HG02763 (cell line): ENCODE measurements at regions not wholly inside any gene's neighbourhood (a gene's known extent, or its start where the extent isn't known, plus 50 kb on each side); places are given as distances from the start of the nearest gene placed in this dataset.
"Not testable (repeated sequence)": the region's sequence is repeated elsewhere in the genome, so short reads cannot be mapped to it uniquely, and the experiment has no call there.

Experiments used
- ATAC-seq: cut with Tn5 transposase; IDR thresholded peaks from one replicate; pipeline ENCODE4 v1.9.1; 2021; ENCODE audit warnings: mild to moderate bottlenecking, moderate library complexity; ENCODE audit not compliant: unreplicated experiment

DNA sequence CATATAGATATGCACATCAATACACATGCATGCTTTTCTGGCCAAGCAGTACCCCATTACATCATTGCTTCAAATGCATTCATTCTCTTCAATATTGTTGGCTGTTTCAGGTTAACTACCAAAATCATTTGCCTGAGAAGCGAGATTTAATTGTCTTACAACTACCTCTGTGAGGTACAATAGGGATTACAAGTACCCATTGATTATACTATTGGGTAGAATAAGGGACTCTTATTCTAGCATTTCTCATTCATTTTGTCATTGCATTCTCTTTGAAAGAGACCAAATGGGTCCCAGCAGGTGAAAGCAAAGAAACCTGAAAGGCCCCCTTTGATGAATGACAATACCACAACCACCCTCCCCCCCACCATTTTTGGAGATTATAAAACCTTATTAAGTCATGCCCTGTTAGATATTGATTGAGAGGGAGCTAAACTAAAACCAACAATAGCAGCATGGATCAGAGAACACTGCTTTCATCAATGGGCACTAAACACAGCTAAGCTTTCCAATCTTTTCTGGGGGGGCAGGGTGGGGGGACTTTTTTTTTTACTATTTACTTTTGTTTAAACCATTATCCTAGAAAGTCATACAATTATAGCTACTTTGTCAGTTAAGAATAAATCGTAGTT lies 375.0 kb upstream of the CCNH start:
- no peak for ATAC-seq

DNA sequence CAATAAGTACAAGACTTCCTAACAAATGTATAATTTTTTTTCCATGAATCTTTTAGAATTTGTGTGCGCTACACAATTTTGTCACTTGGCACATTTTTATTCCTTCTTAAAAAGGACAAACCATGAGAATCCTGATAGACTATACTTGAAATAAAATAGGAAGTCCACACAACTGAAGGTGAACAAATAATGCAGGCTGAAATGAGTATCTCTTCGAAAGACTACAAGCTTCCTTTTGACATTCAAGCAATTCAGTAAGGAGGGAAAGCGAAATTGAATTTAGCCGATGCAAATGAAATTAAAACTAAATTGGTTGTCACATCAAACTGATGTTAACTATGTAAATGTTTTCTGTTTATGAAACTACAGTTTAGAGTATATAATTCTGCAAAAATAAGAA lies 374.4 kb upstream of the CCNH start:
- ATAC-seq = no peak

DNA sequence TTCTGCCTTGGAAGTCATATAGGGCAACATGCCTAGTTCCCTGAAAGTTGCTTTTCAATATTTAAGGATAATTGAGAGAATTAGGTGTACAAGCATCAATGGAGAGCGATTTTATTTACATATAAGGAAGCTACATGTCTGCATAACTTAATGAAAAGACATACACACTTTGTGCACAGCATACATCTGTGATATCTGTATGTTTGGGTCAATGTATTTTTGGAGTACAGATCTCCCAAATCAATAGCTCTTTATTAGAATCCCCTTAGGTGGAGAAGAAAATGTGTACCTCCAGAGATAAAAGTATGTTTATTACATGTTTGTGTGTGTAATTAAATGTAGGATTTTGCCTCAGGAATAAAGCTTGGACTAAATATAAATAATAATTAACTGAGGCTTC lies 373.7 kb upstream of the CCNH start:
- ATAC-seq = no peak

DNA sequence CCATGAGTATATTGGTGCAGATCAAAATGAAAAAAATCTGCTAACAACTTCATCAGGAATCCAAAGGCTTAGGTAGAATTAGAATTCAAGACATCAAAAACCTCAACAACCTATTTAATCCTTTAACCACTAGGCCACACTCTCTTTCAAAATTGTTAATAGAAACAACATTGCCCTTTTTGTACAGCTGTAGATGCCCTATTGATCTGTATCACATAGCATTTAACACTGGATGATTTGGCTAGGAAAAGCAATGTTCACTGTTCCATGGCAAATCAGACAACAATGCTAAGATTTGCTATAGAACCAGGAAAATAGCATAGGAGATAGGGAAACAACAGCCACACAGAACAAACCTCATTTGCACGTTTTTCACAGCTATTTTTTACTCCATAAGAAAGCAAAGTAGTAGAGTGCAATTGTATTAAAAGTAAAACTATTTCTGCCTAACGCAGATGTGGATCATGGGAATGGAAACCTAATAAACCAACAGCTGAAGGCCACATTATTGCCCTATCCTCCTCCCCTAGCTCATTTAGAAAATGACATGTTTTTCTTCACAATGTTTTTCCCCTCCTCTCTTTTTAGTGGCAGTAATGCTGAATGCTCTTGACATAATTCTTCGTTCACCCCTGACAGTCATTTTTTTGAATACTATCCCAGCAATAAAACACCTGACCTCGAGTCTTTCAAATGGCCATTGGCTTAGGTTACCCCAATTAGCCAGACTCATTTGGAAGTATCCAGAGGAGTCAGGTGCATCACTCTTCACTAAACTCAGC lies 373.0 kb upstream of the CCNH start:
- ATAC-seq = no peak

DNA sequence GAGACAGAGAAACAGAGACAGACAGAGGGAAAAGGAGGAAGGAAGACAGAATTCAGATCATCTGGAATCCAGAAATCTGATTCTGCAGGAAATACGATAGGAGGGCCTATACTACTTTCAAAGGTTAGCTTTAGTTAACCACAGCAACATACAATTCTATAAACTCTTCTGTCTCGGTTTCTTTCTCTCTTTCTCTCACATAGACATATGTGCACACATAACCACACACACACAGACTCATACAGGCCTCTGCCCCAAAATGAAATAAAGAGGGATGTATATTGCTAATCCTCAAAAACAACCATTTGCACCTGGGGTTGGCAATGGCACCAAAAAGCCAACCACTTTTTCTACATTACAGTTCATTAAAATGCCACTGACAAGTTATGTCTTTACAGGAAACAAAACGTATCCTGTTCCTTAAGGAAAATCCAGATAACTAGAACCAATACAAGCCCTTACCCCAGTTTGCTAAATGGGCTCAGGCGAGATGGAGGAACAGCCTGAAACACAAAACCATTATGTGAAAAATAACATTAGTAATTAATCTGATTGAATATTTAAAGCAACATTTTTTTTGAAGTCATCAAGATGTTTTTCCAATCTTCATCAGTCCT lies 372.3 kb upstream of the CCNH start:
- ATAC-seq = no peak

DNA sequence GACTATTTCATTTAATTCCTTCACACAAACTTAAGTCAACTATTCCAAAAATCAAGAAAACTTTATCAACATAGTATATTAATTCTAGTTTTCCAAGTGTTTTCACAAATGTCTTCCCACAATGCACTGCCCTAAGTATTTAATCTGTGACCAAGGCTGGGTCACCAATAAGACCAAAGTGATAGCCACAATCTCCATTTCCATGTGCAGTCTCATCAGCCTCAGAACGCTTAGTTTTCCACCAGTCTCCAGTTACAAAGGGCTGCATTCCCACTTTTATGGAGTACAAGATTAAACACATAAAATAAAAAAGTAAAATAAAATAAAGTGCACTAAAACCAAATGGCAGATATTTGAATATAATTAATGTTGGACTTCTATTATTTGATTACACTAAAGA lies 371.6 kb upstream of the CCNH start:
- ATAC-seq = no peak

DNA sequence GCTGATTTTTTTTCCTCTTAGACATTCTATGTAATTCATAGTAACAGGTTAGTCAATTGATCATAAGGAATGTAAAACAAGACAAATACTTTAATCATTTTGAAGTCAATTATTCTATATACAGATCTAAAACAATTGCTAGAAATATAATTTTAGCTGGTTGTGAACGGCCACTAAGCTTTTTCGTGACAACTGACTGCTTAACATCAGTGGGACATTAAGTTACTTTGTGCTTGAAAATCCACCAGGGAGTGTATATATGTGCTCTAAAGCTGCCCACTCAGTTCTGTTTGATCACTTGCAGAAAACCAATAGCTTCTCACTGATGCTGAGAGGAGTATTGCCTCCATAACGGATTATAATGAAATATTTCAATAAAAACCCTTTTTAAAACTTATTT lies 370.2 kb upstream of the CCNH start:
- no peak for ATAC-seq

DNA sequence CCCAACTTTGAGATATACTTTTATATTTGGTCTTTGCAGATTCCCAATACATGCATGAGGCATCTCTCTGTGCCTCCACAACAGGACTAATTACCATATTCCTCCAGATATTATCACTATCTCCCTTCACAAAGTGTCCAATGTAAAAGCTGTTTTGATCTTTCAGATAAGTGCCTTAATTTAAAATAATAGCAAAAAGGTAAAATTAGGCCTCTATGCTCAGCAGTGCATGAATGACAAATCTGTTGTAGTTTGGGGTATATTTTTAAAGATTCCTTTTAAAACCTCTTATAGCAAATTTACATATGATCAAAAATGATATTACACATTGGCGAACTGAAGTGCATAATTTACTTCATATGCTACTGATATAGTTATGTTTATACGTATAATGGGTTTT lies 369.2 kb upstream of the CCNH start:
- no peak for ATAC-seq

DNA sequence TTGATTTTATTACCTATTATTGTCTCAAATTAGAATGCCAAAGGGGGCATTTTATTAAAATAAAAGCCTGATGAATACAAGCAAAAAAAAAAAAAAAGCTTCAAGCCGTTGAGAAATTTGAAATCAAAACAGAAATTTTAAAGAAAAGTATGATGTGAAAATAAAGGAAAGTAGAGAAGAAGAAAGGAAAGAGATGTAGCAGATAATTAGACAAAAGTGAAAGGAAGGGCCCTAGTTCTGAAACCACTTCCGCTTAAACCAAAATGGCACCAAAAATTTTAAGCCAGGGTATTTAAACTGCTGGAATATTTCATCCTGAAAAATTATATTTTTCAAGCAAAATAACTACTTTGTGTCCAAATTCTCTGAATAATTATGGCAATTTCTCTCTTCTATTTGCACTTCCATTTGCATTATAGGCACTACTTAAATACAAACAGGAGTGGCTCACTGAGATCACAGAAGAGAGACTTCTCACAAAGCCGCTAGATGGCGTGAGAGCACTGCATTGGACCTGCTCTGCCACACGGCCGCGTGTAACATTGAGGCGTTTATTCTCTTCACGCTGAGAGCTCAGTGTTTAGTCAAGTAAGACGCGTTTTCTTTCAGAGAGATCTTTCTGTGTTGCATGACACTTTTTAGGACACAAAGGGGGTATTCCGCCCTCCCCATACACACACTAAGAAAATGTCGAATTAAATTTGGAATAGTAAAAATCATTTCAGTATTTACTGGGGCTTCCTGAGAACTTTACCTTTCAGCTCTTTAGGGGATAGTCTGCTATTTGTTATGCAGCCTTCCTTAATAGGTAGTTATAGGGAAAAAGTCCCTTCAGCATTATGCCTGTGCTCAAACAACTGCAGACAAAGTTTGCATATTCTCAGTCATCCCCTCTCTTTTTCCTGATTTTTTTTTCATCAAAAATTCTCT lies 368.4 kb upstream of the CCNH start:
- peak; percentile 100 for ATAC-seq

DNA sequence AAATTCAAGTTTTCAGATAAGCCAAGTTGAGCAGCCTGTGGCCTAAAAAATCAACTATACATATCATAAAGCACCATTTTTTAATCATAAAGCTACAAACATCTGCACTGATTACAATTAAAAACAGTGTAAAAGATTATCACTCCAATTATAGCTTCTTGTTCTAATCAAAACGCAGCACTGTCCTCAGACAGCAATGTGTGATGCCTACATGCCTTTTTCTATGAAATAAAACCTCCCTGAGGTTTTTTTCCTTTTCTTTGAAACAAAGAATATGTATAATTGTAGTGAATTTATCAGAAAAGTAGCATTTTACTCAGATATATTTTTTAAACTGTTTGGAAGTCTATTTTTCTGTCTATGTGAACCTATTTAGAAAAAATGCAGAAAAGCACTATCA lies 366.1 kb upstream of the CCNH start:
- no peak for ATAC-seq

DNA sequence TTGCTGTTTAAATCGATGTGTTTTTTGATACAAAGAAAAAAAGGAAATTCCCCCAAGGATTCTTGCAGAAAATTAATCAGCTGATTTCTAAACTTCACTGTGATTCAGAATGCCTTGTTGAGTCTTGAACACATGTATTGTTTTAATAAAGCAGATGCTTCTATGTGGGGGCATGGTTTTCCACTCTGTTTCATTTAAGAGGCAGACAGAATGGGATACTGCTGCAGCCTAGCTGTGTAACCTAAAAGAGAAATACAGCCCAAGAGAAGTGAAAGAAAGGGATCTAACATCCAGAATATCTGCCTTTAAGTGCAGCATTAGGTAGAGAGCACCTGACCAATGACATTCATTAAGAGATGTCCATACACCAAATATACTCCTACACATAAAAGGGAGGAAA lies 365.1 kb upstream of the CCNH start:
- no peak for ATAC-seq

DNA sequence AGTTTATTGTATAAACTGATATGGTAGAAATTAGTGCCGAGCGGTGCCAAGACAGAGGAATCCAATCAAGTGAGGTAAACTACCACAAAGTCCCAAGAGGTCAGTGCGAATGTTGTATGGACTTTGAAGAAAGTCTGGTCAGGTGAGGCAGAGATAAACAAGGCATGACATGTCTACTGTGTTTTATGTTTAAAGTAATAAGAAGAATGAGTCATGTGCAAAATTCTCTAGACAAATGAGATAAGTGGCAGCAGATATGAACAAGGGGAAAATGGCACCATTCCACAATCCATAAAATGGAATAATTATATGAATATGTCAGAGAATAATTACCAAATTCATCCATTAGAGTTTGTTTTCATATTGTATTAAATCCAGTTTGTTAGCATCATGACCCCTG lies 364.1 kb upstream of the CCNH start:
- ATAC-seq = no peak

DNA sequence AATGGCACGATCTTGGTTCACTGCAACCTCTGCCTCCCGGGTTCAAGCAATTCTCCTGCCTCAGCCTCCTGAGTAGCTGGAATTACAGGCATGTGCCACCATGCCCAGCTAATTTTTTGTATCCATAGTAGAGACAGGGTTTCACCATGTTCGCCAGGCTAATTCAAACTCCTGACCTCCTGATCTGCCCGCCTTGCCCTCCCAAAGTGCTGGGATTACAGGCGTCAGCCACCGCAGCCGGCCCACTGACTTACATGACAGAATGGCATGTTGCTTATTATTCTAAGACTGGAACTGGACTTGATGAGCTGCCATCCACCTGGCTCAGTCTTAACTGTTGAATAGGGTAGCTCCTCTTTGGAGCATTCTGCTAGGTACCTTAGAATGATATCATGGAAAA lies 363.6 kb upstream of the CCNH start:
- not testable (repeated sequence) for ATAC-seq

DNA sequence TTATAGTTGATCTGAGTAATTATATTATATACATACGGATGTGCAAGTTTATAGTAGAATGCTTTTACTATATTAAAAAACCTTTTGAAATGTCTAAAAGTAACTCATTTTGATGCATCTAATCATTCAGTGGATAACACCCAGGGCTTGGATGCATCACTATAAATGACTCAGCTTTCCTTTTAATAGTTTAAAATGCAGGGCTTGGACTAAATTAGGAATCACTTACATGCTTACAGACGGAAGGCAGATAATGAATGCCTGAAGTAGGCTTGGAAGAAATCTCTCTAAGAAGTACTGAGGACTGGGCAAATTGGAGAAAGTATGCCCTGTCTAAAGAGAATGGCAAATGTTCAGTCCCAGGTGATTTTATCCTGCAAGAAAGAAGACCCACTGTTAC lies 362.5 kb upstream of the CCNH start:
- no peak for ATAC-seq

DNA sequence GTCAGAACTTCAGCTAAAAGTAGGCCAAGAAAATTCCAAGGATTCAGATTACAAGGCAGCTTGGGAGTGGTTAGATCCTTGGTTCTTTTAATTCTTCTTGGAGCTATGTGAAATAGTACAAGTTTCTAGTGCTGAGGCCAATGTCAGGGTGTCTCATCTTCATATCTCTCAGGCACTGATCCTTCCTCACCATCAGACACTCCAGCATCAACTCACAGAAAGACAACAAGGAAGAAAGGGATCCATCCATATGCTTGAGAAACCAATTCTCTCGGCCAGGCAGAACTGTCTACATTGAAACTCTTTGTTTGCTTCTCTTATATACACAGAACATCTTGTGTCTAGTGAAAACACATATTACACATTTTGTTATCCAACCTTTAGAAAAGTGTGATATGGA lies 362.1 kb upstream of the CCNH start:
- ATAC-seq = no peak

DNA sequence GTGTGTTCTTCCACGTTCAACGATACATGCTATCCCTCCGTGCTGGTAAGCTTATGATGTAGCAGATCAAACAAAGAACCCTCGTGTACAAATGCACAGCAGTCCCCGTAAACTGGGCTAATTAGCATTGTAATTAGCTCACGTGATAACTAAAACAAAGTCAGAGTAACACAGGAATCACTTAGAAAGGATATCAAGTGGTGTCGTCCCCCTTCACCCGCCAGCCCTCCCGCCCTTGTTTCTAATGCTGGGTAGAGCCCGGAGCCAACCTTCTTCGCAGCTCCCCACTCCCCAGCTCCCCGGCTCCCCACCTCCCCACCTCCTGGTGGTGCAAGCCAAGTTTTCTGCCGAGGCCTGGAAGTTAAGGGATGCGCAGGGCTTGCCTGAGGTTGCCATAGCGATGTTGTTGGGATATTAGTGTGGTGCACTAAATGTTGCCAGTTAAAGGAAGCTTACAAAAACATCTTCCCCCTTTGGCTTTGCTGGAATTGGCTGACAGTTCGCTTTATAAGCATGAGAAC lies 357.9 kb upstream of the CCNH start:
- no peak for ATAC-seq

DNA sequence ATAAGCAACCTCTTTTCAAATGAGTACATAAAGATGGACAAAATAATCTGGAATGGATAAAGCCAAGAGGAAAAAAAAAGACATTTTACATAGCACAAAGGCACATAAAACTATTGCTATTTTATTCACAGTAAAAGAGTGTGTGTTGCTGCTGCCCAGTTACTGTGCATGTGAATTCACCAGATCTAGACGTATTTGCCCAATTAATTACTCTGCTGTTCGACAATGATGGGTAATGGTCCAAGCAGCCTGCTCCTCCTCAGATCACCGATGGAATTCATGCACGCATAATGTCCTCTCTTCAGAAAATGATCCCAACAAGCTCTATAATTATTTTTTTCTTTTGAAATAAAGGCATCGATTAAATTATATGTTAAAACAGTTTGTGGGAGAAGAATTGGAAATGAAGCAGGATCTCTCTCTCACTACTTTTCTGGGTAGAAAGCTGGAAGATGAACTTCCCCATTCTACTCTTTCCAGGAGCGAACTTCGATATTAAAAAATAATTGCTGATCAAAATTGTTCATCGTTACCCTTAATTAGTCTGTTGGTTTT lies 357.4 kb upstream of the CCNH start:
- no peak for ATAC-seq

DNA sequence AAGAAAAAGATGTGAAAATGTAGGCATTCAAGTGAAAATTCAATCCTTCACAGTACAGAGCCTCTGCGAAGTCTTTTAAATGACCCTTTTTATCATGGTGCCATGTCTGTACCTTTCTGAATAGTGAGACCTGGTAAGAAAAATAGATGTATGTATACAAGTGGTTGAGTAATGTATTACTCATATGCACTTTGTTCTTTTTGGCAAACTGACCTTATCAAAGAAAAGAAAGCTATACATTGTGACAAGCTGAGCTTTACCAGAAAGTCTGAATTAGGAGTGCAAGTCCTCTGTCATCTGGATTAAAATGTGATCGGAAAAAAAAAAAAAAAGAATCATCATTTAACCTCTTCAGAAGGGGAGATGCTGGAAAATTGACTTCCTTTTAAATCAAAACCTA lies 356.4 kb upstream of the CCNH start:
- ATAC-seq = no peak

DNA sequence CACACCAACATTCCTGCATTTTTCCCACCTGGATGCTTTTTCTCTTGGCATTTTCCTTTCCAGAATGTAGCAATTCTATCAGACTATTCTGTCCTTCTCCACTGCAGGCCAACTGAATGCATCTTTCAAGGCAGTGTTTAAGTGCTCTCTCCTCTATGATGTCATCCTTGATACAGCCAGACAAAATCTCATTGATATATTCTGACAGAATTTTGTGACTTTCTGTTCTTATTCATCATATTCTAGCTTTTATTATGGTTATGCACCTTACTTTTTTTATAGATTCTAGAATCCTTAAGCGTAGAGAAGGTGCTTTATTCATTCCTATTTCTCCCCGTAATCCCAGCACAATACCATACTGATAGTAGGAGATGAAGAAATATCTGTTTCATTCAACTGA lies 355.5 kb upstream of the CCNH start:
- ATAC-seq = no peak

DNA sequence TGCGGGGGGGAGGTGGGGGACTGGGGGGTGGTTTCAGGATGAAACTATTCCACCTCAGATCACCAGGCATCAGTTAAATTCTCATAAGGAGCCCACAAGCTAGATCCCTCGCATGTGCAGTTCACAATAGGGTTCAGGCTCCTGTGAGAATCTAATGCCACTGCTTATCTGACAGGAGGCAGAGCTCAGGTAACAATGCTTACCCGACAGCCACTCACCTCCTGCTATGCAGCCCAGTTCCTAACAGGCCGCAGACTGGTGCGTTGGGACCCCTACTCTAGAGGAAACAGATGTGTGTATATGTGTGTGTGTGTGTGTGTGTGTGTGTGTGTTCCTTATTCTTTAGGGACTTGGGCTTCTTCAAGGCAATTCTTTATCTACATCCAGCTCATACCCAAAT lies 352.3 kb upstream of the CCNH start:
- no peak for ATAC-seq

DNA sequence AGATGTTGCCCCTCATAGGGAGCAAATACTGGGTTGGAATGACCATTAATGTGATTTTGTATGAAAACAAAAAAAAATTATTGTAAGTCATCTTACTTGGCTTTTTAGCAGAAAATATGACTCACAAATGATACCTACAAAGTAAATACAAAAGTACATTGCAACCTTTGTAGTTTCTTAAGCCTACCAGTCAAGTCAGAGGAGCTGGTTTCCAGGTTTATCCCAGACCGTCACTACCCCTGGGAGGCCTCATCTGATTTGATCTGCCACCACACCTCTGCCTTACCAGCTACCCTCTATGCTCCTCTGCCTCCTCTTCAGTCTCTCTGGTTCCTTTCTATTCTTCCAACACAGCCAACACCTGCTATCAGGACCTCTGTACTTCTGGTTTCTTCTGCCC lies 349.9 kb upstream of the CCNH start:
- ATAC-seq = no peak
